T-helper 2 cell (primary cell): ENCODE measurements at regions not wholly inside any gene's neighbourhood (a gene's known extent, or its start where the extent isn't known, plus 50 kb on each side); places are given as distances from the start of the nearest gene placed in this dataset.
"Not testable (repeated sequence)": the region's sequence is repeated elsewhere in the genome, so short reads cannot be mapped to it uniquely, and the experiment has no call there.

Experiments
- DNase-seq, 5 experiments: peaks; one replicate each; pipeline versions ENCODE4 v3.0.0 to v3.0.0-alpha.2; 2012 to 2022

DNA sequence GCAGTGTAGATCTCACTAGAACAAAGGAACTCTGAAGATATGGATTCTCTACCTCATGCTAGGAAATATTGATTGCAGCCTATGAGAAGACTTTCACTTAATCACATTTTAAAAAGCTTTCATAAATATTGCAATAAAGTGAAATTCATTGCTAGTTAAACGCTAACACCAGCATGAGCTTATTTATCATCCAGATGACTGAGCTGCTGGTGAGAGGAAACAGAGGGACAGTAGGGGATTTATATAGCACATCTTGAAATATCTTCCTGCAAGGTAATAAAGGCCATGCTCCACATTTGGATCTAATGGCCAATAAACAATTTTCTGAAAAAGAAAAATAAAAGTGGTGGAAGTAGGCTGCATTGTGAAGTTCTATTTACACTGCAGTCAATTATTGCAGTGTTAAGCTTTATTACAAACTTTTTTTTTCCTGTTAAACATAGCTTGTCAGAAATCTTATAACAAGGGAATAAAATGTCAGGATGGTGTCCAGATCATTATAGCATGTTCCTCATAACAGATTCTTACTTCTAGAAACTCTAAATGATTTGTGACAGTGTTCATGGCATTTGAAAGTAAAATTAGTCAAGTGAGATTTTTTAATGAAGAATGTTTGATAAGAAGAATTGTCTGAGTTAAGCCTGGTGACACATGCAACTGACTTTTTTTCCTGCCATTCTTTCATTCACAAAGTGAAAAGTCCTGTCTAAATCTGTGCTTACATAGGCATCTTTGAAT lies 342.6 kb downstream of the DMAC1 start:
- no peak for DNase-seq

DNA sequence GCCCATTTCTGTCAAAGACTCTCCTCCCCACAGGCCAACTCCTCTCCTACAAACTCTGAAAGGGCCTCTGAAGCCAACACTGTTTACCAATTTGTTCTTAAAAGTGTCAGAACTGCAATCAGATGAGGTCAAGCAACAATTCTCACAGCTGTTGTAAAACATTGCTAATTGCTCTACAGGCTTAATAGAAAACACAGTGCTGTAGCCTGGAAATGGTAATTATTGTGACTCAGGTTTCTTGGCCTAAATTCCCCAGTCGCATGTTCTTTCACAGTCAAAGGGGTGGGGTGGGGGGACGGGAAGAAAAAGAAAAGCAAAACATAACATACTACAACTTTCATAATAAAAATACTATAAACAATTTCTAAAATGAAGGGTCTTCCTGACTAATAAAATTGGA lies 343.2 kb downstream of the DMAC1 start:
- DNase-seq: no peak

DNA sequence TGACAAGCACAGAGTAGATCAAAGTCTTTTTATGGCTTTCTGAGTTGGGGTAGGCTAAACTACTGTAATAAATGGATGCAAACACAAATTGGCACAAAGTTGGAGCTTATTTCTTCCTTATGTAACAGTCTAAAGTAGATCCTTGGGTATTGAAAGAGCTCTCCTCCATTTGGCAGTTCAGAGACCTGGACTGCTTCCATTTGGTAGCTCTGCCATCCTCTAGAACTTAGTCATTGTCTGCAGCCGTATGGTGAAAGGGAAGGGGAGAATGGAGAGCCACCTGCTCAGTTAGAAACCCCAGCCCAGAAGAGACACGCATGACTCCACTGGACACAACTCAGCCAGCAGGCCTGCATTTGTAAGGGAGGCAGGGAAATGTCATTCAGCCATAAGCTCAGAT lies 345.0 kb downstream of the DMAC1 start:
- no peak for DNase-seq

DNA sequence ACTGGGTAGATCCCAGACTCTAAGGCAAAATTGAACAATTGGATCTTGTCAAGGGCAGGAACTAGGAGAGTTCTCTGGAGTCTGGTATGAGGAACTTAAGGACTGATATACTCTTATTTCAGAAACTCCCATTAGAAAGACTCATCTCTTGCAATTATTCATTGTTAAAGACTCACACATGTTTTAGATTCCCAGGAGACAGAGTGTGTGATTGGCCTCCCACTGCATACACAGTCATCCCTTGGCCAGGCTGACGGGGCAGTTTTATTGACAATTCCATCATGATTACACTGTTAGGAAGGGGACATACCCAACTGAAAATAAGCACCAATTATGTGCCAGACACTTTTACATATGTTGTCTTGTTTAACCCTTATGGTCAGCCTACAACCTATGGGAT lies 347.2 kb downstream of the DMAC1 start:
- DNase-seq: no peak

DNA sequence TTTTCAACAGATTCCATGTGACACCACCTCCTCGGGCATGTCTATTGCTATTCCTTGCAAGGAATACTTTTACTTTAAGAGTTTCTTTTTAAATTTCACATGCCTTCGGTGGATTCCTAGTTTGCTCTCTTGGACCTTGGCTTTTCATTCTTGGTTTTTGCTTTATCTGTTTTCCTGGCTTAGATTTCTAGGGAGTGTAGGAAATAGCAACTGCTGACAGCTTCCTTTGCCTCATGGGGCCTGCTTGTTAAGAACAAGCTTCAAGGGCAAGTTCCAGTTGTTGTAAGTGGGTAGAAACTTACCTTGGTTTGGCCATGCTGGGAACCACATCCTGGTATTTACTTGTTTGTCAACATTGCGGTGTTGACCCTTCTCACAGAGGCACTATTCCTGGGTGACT lies 348.5 kb downstream of the DMAC1 start:
- no peak for DNase-seq

DNA sequence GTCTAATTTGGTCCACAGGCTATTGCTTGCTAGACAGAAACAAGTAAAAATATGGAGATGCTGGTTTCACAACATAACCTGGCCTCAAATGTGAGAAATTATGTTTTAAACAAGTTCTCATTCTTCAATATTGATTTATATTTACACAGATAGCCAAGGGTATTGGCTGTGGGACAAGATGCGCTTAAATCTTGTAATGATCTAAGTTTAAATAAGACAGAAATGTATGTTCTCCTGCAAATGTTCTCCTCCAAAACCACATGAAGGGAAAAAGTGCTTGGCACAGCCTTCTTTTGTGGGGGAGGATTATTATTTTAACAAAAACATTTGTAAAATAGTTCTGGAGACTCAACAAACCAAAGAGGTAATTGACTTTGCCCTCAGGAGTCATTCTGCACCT lies 356.0 kb downstream of the DMAC1 start:
- no peak for DNase-seq

DNA sequence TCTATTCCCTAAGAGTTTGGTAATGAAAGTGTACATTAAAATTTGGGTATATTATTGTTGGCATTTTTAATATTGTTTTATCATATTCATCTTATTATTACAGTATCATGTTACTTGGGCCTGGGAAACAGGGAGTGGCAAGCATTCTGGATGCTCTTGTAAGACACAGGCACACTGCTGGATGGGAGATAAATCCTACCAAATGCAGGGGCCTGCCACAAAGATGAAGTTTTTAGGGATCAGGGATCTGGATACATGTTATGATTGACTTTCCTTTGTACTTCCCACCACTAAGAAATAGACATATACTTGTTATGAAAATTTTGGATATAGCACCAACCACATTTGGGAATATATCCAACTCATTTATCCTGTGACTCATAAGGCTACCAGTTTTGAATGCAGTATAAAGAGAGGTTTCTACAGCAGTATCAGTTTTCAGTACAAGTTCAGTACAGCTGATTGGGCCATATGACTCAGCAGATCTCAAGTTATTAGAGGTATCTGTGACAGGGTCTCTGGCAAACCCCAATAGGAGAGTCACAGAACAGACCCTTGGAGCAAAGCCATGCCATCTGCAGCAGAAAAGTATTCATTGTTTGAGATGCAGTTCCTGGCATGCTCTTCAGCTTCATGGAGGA lies 360.1 kb downstream of the DMAC1 start:
- DNase-seq: no peak

DNA sequence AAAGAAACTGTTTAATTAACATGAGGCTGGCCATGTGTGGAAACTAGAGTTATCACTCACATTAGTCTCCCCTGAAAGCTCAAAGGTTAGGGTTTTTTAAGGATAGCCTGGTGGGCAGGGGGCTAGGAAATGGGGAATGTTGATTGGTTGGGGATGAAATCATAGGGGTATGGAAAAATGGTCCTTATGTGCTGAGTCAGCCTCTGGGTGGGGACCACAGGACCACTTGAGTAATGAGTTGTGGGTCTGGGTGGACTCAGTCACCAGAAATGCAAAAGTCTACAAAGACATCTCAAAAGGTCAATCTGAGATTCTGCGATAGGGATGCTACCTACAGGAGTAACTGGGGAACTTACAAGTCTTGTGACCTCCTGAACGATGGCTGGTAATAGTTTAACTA lies 362.8 kb downstream of the DMAC1 start:
- DNase-seq: no peak

DNA sequence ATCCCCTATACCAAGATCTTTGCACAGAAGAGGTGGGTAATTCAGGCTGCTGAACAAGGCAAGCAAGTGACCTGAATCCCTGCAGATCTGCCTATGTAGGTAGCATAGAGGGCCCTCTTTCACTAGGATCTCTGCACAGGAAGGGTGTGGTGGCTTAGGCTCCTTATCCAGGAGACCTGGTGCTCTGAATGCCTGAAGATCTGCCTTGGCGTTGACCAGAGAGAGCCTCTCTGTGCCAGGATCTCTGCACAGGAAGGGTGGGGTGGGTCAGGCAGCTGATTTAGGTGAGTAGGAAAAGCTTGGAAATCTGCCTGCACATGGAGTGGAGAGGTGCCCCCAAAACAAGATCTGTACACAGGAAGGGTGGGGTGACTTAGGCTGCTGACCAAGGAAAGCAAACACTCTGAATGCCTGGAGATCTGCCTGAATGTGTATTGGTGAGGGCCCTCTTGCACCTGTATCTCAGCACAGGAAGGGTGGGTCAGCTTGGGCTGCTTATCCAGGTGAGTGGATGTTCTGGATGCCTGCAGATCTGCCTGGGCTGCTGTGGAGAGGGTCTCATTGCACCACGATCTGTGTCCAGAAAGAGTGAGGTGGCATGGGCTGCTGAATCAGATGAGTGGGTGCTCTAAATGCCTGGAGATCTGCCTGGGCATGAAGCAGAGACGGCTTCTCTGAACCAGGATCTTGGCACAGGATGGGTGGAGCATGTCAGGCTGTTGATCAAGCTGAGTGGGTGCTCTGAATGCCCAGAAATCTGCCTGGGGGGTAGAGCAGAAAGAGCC lies 365.9 kb downstream of the DMAC1 start:
- no peak for DNase-seq

DNA sequence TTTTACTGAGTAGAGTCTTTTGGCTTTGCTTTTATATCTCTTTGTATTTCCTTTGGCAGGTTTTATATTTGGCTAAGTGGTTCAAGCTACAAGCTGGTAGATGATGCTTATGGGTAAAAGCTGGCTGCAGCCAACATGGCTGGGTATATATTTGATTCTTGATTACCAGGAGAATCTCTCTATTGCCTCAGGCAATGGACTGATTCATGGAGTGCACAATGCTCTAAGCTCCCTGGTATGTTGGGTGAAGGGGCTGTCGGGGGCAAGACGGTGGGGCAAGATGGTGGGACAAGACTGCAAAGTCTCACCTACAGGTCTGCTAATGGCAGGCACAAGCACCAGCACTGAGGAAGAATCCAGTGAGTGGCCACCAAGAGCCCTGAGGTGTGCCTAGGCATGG lies 366.6 kb downstream of the DMAC1 start:
- no peak for DNase-seq

DNA sequence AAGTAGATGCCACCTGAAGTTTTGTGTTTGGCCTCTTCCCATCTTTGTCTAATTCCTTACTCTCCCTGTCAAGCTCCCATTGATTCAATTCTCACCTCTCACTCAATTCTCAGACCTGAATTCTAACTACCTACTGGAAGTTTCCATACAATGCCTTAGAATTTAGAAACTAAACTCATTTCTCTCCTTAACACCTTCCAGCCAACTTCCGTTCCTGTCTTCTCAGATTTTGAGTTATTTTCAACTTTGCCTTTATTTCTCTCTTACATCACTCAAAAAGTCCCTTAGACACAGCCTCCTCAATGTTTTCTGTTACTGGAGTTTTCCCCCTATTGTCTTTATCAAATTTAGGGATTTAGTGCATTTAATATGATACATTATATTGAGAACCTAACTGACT lies 382.2 kb downstream of the DMAC1 start:
- DNase-seq: not testable (repeated sequence)

DNA sequence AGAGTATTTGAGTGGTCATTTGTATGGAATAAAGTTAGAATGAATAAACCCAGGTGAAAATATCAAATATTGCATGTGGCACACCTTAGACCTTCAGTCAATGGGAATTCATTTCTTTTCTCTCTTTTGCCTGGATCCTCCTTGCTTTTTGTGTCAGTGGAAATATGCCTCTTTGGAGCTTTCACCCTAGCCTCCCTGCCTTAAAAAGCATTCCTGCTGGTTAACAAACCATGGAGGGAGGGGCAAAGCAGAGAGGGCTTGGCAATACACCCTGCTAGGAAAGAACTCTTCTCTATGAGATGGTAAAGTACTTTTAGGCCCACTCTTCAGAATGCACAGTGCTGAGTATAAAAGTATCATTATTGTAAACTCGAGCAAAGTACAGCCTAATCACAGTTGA lies 383.7 kb downstream of the DMAC1 start:
- DNase-seq: no peak

DNA sequence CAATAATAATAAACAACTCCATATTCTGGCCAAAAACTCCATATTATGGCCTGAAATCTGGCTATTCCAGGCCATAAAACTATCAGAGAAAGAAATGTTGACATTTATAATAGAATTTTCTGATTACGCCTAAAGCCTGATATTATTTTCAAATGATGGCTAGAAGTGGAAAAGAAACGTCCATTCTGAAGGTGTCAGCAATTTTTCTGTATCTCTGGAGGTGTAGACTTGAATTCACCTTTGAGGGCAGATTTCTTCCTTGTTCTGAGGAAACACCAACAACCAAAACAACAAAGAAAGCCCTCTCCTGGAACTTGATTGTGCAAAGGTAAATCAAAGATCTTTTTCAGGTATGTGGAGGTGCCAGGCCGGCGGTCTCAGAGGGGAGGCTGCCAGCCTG lies 390.7 kb downstream of the DMAC1 start:
- DNase-seq: no peak

DNA sequence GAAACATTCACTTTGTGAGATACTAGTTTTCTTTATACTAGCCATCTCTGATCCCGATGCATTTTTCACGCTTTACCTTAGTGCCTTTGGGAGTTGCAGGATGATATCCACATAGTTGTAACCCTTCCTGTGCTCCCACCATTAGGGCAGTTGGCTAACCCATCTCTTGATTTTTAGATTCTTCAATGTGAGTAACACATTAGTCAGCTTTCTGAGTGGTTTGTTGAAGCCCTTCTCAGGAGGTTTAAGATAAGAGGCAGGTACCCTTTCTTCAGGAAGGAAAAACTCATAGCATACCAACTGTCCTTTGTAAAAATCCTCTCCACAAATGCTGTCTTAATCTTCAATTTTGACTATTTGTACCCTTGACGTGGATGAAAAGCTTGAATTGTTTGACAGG lies 392.3 kb downstream of the DMAC1 start:
- DNase-seq: no peak

DNA sequence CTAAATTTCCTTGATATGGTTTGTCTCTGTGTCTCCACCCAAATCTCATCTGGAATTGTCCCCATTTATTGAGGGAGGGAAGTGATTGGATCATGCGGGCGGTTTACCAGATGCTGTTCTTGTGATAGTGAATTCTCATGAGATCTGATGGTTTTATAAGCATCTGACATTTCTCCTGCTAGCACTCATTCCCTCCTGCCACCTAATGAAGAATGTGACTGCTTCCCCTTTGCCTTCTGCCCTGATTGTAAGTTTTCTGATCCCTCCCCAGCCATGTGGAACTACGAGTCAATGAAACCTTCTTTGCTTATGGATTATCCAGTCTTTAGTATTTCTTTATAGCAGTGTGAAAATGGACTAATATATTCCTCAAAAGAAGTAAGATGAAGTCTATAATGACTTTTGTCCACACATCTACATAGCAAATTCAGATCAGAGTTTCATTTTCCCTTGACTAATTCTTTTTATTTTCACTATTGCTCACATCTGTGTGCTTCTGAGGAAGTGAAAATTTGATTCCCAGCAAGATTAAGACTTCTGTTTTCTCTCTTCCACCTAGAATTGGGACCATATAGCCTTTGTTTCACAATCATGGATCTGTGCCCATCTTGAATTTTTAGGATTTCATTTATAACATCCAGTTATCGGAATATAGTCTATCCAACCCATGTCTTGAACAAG lies 393.5 kb downstream of the DMAC1 start:
- DNase-seq: peak in 1 of 5 experiments; percentile 61

DNA sequence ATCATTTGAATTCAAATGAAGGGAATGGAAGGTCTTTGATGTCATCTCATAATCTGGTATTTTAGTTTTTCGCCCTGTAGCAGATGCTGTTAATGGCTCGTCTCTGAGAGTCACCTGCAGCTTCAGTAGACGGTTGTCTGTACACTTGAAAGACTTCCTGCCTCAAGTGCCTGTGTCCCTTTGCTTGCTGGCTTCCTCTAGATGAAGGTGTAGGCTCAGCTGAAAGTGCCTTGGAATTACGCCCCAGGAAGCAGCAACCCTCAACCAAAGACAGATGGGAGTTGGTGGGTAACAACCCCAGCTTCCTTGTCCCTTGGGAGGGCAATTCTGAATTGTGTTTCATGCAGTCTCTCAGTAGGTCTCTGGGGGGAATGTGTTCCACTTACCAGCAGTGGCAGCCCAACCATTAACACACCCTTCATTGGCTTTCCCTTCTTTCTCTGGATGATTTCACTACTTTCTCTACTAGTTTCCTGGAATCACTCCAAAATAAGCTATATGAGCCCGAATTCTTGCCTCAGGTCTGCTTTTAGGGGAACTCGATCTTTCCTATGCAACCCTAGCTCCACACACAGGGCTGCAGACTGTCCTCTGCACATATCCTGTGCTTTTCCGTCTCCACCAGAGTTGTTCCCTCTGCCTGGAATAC lies 395.6 kb downstream of the DMAC1 start:
- DNase-seq: peak in 1 of 5 experiments; percentile 9

DNA sequence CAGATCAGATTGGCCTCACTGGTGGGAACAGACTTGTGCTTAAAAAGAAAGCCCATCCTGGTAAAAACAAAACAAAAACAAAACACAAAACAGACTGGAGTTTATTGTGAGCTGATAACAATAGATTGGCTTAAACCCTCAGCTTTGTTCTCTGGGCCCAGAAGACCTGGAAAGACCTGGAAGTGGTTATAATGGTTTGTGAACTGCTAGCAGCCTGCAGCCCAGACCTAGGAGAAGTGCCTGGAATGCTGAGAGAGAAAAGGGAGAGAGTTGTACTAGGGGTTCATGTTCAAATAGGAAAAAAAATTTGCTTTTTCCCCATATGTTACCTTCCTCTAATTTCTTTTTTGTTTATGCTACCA lies 396.6 kb downstream of the DMAC1 start:
- DNase-seq: no peak

DNA sequence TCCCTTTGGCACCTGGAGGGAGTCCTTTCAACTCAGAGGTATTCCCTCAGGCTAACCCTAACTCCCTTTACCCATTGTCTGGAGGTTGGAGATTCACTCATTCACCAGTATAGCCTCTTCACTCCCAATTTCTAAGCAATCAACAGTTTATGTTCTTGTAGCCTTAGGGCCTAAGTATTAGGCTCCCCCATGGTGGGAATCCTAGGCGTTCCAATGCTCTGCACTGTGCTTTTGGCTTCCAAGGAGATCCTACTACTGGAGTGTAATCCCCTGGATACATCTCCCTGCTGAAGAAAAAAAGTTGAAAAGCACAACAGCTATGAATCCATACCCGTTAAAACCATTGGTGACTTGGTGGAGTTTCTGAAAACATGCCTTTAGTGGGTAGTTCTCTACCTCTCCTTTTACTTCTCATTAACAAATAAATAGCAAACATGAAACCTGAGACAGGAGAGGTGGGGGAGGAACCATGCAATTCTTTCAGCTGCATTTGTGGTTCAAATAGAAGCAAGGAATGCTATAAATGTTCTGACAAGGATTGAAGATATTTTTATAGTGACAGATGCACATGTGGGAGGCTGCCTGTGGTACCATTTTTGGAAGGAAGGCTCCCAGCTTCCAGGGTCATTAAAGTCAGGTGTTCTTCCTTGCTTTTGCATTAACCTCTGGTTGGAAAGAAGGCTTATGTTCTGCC lies 397.1 kb downstream of the DMAC1 start:
- DNase-seq: no peak

DNA sequence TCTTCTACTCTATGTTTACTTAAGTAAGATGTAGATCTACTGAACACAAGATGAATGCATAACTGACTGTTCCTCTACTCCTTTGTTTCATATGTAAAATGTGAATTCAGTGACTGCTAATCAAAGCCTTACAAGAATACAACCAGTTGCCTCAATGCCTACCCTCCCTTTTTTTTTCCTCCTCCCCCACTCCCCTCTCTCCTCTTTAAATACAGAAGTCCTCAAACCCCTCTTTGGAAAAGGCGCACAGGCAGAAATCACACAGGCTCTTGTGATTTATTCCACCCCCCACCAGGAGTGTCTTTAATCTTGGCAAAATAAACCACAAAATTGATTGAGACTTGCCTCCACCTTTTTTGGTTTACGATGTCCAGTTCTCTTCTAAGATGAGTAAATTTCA lies 398.5 kb downstream of the DMAC1 start:
- DNase-seq: no peak

DNA sequence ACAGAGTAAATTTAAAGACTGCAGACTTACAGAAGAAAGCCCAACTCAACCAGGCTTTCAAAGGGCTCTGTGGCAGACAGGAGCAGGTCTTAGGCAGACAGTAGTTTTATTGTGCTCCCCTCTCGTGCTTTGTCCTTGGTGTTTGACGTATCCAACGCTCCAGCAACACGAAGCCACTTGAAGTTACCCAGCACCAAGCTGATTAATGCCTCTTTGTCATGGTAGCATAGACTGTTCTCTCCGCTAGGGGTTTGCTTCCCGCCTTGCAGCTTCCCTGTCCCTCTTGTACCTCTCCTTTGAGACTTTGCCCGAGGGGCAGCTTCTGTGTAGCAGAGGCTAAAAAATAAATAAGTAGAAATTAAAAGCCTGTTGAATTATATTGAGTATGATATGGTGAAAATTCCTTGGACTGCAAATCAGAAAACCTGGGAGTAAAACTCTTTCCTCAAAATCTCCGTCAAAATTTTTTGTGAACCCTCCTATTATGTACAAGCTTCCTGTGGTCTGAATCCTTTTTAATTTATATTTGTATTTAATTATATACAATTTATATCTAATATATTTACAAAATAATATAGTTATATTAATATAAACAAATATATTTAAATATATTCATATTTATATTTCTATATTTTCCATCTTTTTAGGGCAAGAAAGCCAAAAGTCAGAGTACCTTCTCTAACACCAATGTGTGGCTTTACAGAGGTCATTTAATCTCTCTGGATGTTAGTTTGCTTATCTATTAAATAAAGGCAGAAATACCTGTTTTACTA lies 405.4 kb downstream of the DMAC1 start:
- no peak for DNase-seq

DNA sequence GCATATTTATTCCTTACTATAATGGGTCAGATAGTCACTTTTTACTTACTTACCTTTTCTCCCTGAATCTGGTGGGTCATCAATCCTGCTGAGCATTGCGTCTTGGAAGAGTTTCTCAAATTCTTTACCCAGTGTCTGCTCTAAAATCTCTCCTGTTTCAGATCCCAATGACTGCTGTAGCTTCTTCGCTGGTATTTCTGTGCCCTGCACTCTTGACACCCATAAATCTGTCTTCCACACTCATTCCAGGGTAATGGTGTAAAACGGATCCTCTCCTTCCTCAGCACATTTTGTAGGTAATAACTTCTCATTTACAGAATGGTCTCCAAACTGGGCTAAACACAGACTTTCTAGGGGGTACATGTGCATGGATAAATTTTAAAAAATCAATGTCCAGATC lies 407.4 kb downstream of the DMAC1 start:
- no peak for DNase-seq

DNA sequence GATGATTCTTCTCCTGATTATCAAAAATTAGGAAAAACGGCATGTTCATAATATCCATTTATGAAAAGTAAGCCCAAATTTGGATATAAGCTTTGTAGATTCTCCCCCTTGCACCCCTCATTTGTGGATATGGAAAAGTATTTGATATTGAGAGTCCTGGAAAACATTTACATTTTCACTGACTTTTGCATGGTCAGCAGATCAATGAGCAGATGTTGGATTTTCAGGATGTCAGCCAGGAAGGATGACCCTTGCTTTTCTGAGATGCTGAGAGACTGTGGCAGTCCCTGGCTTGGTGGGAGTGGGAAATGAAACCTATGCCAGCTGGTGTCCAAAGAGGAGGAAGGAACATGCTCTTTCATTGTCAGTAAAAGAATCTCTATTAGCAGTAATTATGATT lies 410.8 kb downstream of the DMAC1 start:
- no peak for DNase-seq
